ENCODE measurements at regions not wholly inside any gene's neighbourhood (a gene's known extent, or its start where the extent isn't known, plus 50 kb on each side); places are given as distances from the start of the nearest gene placed in this dataset.

- Mint-ChIP-seq H3K9me3 (peaks cover 12% of the 10 kb centered on the region), H3K4me3 (no peak overlapping the region), H3K4me1 (no peaks in the 10 kb centered on the region), H3K36me3 (ENCODE audit: low read depth) (peaks cover 6% of the 10 kb centered on the region), H3K27ac (ENCODE audit: unreplicated experiment) (no peak overlapping the region), H3K27me3 (ENCODE audit: low read depth) (peaks cover 2% of the 10 kb centered on the region)
- DNase-seq (ENCODE audit: low read depth, low spot score): no peak
- no peak for TF ChIP-seq CTCF (conservative IDR thresholded peaks at IDR 0.05)
Observed at GRCh38 chr12:30862486-30862885, 64.1 kb upstream of the TSPAN11 start.

- Mint-ChIP-seq H3K4me1 (no peaks in the 10 kb centered on the region), H3K27me3 (ENCODE audit: low read depth) (no peaks in the 10 kb centered on the region), H3K9me3 (no peaks in the 10 kb centered on the region), H3K4me3 (no peak overlapping the region), H3K36me3 (ENCODE audit: low read depth) (no peaks in the 10 kb centered on the region), H3K27ac (ENCODE audit: unreplicated experiment) (no peak overlapping the region)
- no peak for TF ChIP-seq CTCF (conservative IDR thresholded peaks at IDR 0.05)
- DNase-seq (ENCODE audit: low read depth, low spot score): no peak
Observed at GRCh38 chr12:30859226-30859625, 67.3 kb upstream of the TSPAN11 start.

GRCh38 chr12:30858471-30858870 is 68.1 kb upstream of the TSPAN11 start:
- DNase-seq (ENCODE audit: low read depth, low spot score): no peak
- Mint-ChIP-seq H3K4me3 (no peak overlapping the region), H3K4me1 (no peaks in the 10 kb centered on the region), H3K27ac (ENCODE audit: unreplicated experiment) (no peak overlapping the region), H3K36me3 (ENCODE audit: low read depth) (no peaks in the 10 kb centered on the region), H3K27me3 (ENCODE audit: low read depth) (no peaks in the 10 kb centered on the region), H3K9me3 (no peaks in the 10 kb centered on the region)
- no peak for TF ChIP-seq CTCF (conservative IDR thresholded peaks at IDR 0.05)

- no peak for TF ChIP-seq CTCF (conservative IDR thresholded peaks at IDR 0.05)
- no peak for DNase-seq (ENCODE audit: low read depth, low spot score)
- H3K4me1 Mint-ChIP-seq: peaks cover 10% of the 10 kb centered on the region
- no peak overlapping the region for H3K4me3 Mint-ChIP-seq
- H3K27ac Mint-ChIP-seq (ENCODE audit: unreplicated experiment): peak overlapping the region; percentile 6
- H3K9me3 Mint-ChIP-seq: no peaks in the 10 kb centered on the region
- peaks cover 11% of the 10 kb centered on the region for H3K27me3 Mint-ChIP-seq (ENCODE audit: low read depth)
- no peaks in the 10 kb centered on the region for H3K36me3 Mint-ChIP-seq (ENCODE audit: low read depth)
Observed at GRCh38 chr12:30853561-30854133, 72.9 kb upstream of the TSPAN11 start.

- TF ChIP-seq CTCF (conservative IDR thresholded peaks at IDR 0.05): no peak
- no peak for DNase-seq (ENCODE audit: low read depth, low spot score)
- Mint-ChIP-seq H3K36me3 (ENCODE audit: low read depth) (no peaks in the 10 kb centered on the region), H3K27ac (ENCODE audit: unreplicated experiment) (no peak overlapping the region), H3K9me3 (no peaks in the 10 kb centered on the region), H3K4me1 (peaks cover 10% of the 10 kb centered on the region), H3K27me3 (ENCODE audit: low read depth) (peaks cover 11% of the 10 kb centered on the region), H3K4me3 (no peak overlapping the region)
Observed at GRCh38 chr12:30850684-30851083, 75.9 kb upstream of the TSPAN11 start.

Data from neural crest cell (in vitro differentiated cells).